Activated T-helper 17 cell treated with anti-CD3 and anti-CD28 coated beads, Interleukin-2, amount 50 U/mL, for 72 hours (primary cell): ENCODE measurements at regions not wholly inside any gene's neighbourhood (a gene's known extent, or its start where the extent isn't known, plus 50 kb on each side); places are given as distances from the start of the nearest gene placed in this dataset.
"Not testable (repeated sequence)": the region's sequence is repeated elsewhere in the genome, so short reads cannot be mapped to it uniquely, and the experiment has no call there.

Source experiments
- ATAC-seq: fragments of 150-1000 bp; cut with Tn5 transposase; replicated peaks from 2 replicates; pipeline ENCODE4 v1.10.0; 2021; ENCODE audit warnings: mild to moderate bottlenecking, moderate library complexity
- H3K27ac Mint-ChIP-seq: one replicate; pipeline ENCODE4 v1.8.0; 2022; ENCODE audit warnings: mixed read lengths
- H3K27me3 Mint-ChIP-seq: one replicate; pipeline ENCODE4 v1.8.0; 2022; ENCODE audit warnings: mixed read lengths
- H3K36me3 Mint-ChIP-seq: one replicate; pipeline ENCODE4 v1.8.0; 2022; ENCODE audit warnings: low read depth, mild to moderate bottlenecking, mixed read lengths
- H3K4me1 Mint-ChIP-seq: one replicate; pipeline ENCODE4 v1.8.0; 2022; ENCODE audit warnings: mixed read lengths
- H3K4me3 Mint-ChIP-seq: one replicate; pipeline ENCODE4 v1.8.0; 2022; ENCODE audit warnings: mild to moderate bottlenecking, mixed read lengths
- H3K9me3 Mint-ChIP-seq: one replicate; pipeline ENCODE4 v1.8.0; 2022; ENCODE audit warnings: mixed read lengths

DNA sequence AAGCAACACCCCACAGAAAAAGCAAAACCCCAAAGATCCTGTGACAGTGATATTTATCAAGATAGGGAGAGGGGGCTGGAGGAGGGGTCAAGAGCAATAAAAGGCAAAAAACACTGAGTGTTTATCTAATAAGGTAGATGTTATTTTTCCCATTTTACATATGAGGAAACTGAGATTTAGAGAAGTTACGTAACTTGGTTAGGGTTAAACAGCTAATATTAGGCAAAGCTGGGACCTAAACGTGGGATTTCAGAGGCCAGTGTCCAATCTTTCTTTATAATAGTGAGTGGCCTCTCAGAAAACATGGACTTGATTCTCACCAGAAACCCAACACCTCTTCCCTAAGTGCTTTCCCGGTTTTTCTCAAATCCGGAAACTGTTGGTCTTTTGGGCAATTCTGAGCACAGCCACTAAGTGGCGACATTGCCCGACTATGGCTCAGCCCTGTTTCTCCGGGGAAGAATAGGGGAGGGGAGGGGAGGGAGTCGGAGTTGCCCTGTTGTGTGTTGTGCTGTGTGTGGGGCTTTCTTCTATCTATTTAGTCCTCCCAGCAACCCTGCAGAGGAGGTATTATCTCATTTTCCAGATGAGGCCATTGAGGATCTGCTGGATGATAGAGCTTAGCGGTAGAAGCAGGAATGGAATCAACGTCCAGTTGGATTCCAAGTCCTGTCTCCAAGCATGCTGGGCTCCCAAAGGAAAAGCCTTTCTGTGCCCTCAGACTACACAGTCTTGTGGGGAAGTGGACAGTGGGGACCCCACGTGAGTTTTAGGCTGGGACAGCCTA lies 58.7 kb upstream of the ETV3 start:
- not testable (repeated sequence) for H3K4me3 Mint-ChIP-seq, H3K36me3 Mint-ChIP-seq, H3K4me1 Mint-ChIP-seq, ATAC-seq, H3K27ac Mint-ChIP-seq, H3K9me3 Mint-ChIP-seq
- peaks cover 30% of the 10 kb centered on the region for H3K27me3 Mint-ChIP-seq

DNA sequence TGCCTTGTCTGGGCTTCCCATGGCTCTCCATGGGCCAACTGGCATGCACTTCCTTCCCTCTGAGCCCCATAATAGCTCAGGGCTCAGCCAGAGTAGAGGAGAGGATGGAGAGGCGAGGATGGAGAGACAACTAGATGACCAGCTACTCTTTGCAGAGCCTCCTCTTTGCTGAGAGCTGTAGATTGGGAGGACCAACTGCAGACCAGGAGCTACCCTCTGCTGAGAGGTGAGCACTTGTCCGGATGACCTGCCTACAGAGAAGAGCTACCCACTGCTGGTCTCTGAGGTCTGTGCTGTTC lies 58.0 kb upstream of the ETV3 start:
- Mint-ChIP-seq H3K36me3 (no peaks in the 10 kb centered on the region), H3K4me1 (no peaks in the 10 kb centered on the region), H3K27ac (no peak overlapping the region), H3K4me3 (no peak overlapping the region), H3K27me3 (peaks cover 33% of the 10 kb centered on the region), H3K9me3 (no peaks in the 10 kb centered on the region)
- no peak for ATAC-seq

DNA sequence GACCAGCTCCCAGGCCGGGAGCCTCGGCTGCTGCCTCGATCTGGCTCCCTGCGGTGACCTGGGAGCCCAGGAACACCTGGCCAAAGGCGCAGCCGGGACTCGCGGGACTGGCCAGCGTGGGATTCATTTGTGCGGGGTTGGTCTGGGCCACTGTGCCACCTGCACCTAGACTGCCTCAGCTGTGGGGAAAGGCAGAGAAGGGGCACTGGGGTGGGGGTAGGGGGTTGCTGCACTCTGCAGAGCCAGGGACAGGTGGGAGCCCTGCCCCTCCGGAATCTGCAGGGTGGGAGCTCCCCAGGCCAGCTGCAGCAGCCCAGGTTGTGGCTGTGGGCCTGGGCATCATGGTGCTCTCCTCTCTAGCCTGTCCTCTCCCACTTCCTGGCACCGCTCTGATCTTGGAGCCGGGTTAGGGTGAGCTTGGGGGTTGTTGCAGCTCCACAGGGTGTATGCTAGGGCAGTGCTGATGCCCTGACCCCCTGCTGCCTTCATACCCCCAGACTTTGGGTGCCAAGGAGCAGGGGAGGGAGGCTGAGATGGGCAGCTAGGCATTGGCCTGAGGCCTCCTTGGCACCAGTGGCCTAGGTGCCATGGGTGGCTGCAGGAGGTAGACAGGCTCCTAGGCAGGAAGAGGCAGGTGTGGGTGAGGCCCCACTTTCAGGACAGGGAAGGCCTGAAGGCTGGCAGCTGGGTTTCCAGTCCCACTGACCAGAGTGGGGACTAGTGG lies 57.5 kb upstream of the ETV3 start:
- Mint-ChIP-seq H3K27me3 (peaks cover 30% of the 10 kb centered on the region), H3K4me3 (no peak overlapping the region), H3K9me3 (no peaks in the 10 kb centered on the region), H3K4me1 (no peaks in the 10 kb centered on the region), H3K27ac (no peak overlapping the region), H3K36me3 (no peaks in the 10 kb centered on the region)
- no peak for ATAC-seq

DNA sequence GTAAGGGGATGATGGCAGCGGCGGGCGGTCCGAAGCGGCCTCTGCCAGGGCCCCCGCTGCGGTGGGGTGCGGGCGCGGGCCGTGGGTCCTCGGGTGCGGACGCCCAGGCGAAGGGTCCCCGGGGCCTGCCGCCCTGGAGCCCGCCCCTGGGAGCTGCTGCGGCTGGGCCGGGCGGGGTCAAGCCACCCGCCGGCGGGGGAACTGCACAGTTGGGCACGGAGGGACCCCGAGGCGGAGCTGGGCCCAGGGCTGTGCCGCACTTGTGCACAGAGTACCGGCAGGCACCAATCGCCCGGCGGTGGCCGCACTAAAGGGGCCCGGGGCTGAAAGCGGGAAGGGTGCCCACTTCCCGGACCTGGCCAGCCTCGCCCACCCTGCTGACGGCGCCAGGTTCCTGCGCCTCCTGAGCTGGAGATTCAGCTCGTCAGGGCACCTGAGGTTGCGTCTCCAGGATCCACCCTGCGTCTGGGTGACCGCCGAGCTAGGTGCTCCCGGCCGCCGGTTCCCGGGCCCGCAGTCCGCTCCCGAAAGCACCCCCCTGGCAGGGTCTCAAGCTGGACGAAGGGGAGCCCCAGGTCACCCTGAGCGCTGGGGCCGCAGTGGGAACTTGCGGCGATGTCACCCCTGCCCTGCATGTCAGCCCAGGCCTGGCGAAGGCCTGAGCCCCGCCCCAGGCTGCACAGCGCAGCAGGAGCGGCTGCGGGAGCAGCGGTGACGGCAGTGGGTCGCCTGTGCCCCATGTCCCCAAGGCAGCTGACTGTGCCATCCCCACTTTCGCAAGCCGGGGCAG lies 56.7 kb upstream of the ETV3 start:
- peaks cover 33% of the 10 kb centered on the region for H3K27me3 Mint-ChIP-seq
- H3K27ac Mint-ChIP-seq = no peak overlapping the region
- H3K36me3 Mint-ChIP-seq = no peaks in the 10 kb centered on the region
- H3K4me3 Mint-ChIP-seq = no peak overlapping the region
- no peak for ATAC-seq
- H3K9me3 Mint-ChIP-seq = no peaks in the 10 kb centered on the region
- H3K4me1 Mint-ChIP-seq = no peaks in the 10 kb centered on the region

DNA sequence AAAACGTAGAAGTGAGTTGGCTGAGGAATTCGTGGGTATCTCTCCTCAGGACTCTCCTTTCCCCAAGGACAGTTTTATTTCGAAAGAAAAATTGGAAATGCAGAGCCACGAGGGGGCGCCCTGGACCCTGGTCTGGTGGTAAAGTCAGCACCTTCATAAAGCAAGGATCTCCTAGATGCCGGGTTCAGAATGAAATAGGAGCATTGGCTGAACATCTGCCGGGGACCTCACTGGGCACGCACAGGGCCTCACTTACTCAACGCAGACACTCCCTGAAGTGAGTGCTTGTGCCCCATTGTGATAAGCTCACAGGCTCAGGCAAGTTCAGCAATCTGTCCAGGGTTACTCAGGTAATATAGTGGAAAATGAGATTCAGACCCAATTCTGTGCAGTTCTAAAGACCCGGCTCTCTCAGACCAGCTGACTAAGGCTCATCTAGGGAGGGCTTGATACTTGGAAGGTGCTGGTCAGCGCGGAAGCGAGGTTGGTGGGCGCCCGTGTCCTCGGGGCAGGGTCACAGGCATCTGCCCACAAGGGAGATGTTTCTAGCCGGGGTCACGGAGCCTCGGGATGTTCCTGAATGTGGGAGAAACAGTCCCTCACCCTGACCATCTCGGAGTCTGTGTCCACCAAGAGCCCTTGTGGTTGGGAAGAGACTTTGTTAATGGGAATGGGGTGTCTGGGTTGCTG lies 55.7 kb upstream of the ETV3 start:
- H3K36me3 Mint-ChIP-seq = no peaks in the 10 kb centered on the region
- H3K27me3 Mint-ChIP-seq = peaks cover 40% of the 10 kb centered on the region
- no peaks in the 10 kb centered on the region for H3K9me3 Mint-ChIP-seq
- H3K4me1 Mint-ChIP-seq = no peaks in the 10 kb centered on the region
- no peak for ATAC-seq
- no peak overlapping the region for H3K4me3 Mint-ChIP-seq
- H3K27ac Mint-ChIP-seq = no peak overlapping the region

DNA sequence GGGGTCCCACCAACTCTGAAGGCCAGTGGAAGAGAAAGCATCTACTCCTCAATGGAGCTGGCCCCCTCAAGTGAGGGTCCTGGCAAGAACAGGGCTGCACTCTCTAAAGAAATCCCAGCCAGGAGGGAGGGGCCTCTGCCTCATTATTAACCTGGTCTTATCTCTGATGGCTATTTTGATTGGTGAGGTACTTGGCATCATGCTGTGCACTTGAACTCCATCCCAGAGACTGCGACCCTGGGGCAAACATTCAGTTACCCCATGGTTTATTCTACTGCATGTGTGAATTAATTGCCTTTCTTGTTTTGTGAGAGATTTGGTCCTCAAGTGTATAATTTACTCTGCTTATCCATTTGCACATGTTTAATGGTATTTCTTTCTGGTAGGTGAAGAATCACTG lies 55.0 kb upstream of the ETV3 start:
- Mint-ChIP-seq H3K4me1 (no peaks in the 10 kb centered on the region), H3K27ac (no peak overlapping the region), H3K36me3 (no peaks in the 10 kb centered on the region), H3K9me3 (no peaks in the 10 kb centered on the region), H3K27me3 (peaks cover 45% of the 10 kb centered on the region), H3K4me3 (no peak overlapping the region)
- ATAC-seq = no peak

DNA sequence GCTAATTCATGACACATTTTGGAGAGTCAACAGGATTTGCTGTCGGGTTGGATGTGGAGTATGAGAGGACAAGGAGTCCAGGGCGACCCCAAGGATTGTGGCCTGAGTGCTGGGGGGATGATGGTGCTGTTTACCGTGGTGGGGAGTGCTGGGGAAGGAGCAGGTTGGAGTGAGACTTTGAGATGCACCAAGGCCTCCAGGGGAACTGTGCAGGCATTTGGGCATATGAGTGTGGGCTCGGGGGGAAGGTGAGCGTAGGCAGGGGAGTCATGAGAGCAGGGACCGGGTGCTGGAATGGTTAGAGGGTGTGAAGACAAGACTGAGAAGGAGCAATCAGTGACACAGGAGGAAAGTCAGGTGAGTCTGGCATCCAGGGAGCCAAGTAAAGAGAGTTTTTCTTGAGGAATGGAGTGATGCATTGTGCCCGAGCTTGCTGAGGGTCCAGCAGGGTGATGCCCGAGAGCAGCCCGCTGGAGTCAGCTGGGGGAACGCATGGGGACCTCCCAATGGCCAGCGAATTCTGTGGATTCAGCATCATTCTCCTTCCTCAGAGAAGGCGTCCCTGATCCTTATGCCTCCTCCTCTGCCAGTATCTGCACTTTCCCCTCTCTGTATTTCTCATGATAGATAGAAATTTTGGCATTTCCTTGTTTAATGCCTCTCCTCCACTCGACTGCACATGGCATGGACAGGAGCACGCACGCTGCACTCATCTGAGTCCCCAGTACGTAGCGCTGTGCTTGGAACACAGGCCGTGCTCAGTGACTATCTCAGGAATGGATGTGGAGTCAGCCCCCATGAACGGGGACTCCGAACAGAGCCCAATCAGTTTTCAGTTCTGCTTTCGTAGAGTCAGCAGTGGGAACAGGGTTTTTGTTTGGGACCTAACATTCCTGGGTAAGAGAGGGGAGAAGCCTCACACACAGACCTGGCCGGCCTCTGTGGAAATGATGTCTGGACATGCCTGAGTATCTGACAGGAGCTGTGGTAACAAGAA lies 52.1 kb upstream of the ETV3 start:
- Mint-ChIP-seq H3K36me3 (no peaks in the 10 kb centered on the region), H3K9me3 (no peaks in the 10 kb centered on the region), H3K27ac (no peak overlapping the region), H3K4me3 (no peak overlapping the region), H3K27me3 (peaks cover 57% of the 10 kb centered on the region), H3K4me1 (no peaks in the 10 kb centered on the region)
- ATAC-seq = no peak

DNA sequence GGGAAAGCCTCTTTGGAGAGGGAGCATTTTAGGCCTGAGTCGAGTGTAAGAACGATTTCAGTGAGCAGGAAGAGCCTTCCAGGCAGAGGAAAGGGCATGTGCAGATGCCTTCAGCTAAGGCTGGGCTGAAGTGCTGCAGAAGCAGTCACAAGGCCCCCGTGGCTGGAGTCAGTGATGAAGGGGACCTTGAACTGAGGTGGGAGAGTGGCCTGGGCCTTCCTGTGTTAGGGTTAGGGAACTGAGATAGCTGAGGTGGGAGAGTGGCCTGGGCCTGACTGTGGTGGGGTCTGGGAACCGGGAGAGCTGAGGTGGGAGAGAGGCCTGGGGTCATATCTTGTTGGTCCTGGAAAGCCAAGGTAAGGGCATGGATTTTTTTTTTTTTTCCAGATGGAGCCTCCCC lies 50.9 kb upstream of the ETV3 start:
- H3K27ac Mint-ChIP-seq = no peak overlapping the region
- ATAC-seq = no peak
- peaks cover 54% of the 10 kb centered on the region for H3K27me3 Mint-ChIP-seq

More for the DNA sequence above, 50.9 kb upstream of the ETV3 start:
- no peaks in the 10 kb centered on the region for H3K36me3 Mint-ChIP-seq
- H3K4me1 Mint-ChIP-seq = no peaks in the 10 kb centered on the region
- H3K9me3 Mint-ChIP-seq = no peaks in the 10 kb centered on the region
- no peak overlapping the region for H3K4me3 Mint-ChIP-seq
